ENCODE measurements at regions not wholly inside any gene's neighbourhood (a gene's known extent, or its start where the extent isn't known, plus 50 kb on each side); places are given as distances from the start of the nearest gene placed in this dataset.

- no peak for TF ChIP-seq CTCF (IDR thresholded peaks at IDR 0.05)
- no peak overlapping the region for H3K4me3 ChIP-seq
- no peak for ATAC-seq
- DNase-seq = no peak
- no peaks in the 10 kb centered on the region for H3K9me3 ChIP-seq
- intact Hi-C loops (cut with DNase I) = no loop called here
- H3K4me1 ChIP-seq = peaks cover 21% of the 10 kb centered on the region
- H3K27ac ChIP-seq = no peak overlapping the region
- no peaks in the 10 kb centered on the region for H3K27me3 ChIP-seq (ENCODE audit: low read depth)
- no peaks in the 10 kb centered on the region for H3K36me3 ChIP-seq
Measured at GRCh38 chr6:139572001-139572400, 197.6 kb upstream of the CITED2 start.

- Histone ChIP-seq H3K4me1 (peaks cover 21% of the 10 kb centered on the region), H3K27me3 (ENCODE audit: low read depth) (no peaks in the 10 kb centered on the region), H3K9me3 (no peaks in the 10 kb centered on the region), H3K36me3 (no peaks in the 10 kb centered on the region), H3K4me3 (no peak overlapping the region), H3K27ac (no peak overlapping the region)
- intact Hi-C loops (cut with DNase I) = no loop called here
- ATAC-seq (no peak), DNase-seq (no peak)
- no peak for TF ChIP-seq CTCF (IDR thresholded peaks at IDR 0.05)
Measured at GRCh38 chr6:139570166-139570565, 195.7 kb upstream of the CITED2 start.

GRCh38 chr6:139569566-139569965 lies 195.1 kb upstream of the CITED2 start:
- no peaks in the 10 kb centered on the region for H3K27me3 ChIP-seq (ENCODE audit: low read depth)
- H3K36me3 ChIP-seq = no peaks in the 10 kb centered on the region
- intact Hi-C loops (cut with DNase I) = no loop called here
- peaks cover 21% of the 10 kb centered on the region for H3K4me1 ChIP-seq
- TF ChIP-seq CTCF (IDR thresholded peaks at IDR 0.05) = no peak
- no peak for DNase-seq
- H3K9me3 ChIP-seq = no peaks in the 10 kb centered on the region
- H3K4me3 ChIP-seq = no peak overlapping the region
- ATAC-seq = peak in 1 of 2 donors; percentile 59
- H3K27ac ChIP-seq = no peak overlapping the region

GRCh38 chr6:139568956-139569538 lies 194.6 kb upstream of the CITED2 start:
- Histone ChIP-seq H3K27me3 (ENCODE audit: low read depth) (no peaks in the 10 kb centered on the region), H3K4me3 (no peak overlapping the region), H3K9me3 (no peaks in the 10 kb centered on the region), H3K27ac (no peak overlapping the region), H3K36me3 (no peaks in the 10 kb centered on the region), H3K4me1 (peaks cover 21% of the 10 kb centered on the region)
- DNase-seq = no peak
- TF ChIP-seq CTCF (IDR thresholded peaks at IDR 0.05) = no peak
- peak in 1 of 2 donors; percentile 87 for ATAC-seq
- intact Hi-C loops (cut with DNase I) = no loop called here

GRCh38 chr6:139568151-139568955 lies 193.9 kb upstream of the CITED2 start:
- H3K27ac ChIP-seq = no peak overlapping the region
- peaks cover 21% of the 10 kb centered on the region for H3K4me1 ChIP-seq
- no peaks in the 10 kb centered on the region for H3K36me3 ChIP-seq
- ATAC-seq (peak in 1 of 2 donors; percentile 8), DNase-seq (no peak)
- intact Hi-C loops (cut with DNase I) = no loop called here
- H3K27me3 ChIP-seq (ENCODE audit: low read depth) = no peaks in the 10 kb centered on the region
- no peak for TF ChIP-seq CTCF (IDR thresholded peaks at IDR 0.05)
- no peaks in the 10 kb centered on the region for H3K9me3 ChIP-seq
- H3K4me3 ChIP-seq = no peak overlapping the region

All from lower lobe of right lung (tissue), 2 donors.